ENCODE measurements at regions not wholly inside any gene's neighbourhood (a gene's known extent, or its start where the extent isn't known, plus 50 kb on each side); places are given as distances from the start of the nearest gene placed in this dataset.

DNA sequence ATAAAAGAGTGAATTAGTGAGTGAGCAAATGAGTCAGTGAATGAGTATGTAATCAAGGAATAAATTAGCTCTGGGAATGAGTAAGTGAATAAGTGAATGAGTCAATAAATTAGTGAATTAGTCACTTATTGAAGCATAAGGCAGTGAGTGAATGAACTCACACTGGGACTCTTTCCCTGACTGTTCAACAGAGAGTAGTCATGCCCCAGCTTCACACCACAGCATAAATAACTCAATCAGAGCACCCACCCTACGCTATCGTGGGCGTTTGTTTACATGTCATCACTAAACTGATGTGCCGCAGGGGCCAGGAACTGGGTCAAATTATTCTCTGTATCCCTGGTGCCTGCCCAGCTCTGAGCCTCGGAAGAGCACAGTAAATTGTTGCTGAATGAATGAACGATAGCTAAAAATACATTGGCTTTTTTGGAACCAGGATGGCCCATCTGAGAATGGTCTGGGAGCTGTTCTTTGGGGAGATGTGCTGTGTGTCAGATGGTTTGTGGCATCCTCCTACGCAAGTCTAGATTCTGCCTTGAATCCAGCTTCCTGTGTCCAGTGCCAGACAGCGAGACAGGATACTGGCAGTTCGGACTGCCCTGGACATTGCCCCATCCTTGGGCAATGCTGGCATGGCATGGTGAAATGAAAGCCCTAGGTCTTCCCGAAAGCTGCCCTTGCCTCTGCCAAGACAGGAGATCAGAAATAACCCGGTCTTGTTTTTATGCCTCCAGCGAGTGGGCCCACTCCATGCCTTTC lies 98.0 kb upstream of the RTL1 start:
- H3K4me3 ChIP-seq (ENCODE audit: low read depth, low read length) = no peak overlapping the region

DNA sequence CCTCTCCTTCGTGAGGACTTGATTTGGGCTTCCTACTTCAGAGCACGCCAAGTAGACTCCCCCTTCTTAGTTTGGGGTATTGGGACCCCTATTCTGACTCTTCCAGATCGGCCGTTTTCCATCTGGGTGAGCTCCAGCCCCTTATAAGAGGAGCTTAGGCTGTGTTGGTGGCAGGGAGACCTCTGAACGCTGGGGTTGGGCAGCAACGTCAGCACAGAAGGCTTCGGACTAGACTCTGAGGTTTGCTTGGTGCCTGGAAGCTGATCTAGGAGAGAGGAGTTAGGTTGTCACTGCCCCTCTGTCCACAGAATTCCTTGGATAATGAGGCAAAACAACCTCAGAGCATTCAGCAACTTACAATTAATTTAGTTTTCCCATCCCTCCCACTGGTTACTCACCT lies 99.2 kb upstream of the RTL1 start:
- no peak overlapping the region for H3K4me3 ChIP-seq (ENCODE audit: low read depth, low read length)

- no peak overlapping the region for H3K4me3 ChIP-seq (ENCODE audit: low read depth, low read length)
Measured at GRCh38 chr14:101004176-101004575, 100.7 kb upstream of the RTL1 start.

- H3K4me3 ChIP-seq (ENCODE audit: low read depth, low read length) = no peak overlapping the region
Measured at GRCh38 chr14:101004954-101005353, 101.4 kb upstream of the RTL1 start.

GRCh38 chr14:101005447-101005846 lies 101.9 kb upstream of the RTL1 start:
- H3K4me3 ChIP-seq (ENCODE audit: low read depth, low read length) = no peak overlapping the region

DNA sequence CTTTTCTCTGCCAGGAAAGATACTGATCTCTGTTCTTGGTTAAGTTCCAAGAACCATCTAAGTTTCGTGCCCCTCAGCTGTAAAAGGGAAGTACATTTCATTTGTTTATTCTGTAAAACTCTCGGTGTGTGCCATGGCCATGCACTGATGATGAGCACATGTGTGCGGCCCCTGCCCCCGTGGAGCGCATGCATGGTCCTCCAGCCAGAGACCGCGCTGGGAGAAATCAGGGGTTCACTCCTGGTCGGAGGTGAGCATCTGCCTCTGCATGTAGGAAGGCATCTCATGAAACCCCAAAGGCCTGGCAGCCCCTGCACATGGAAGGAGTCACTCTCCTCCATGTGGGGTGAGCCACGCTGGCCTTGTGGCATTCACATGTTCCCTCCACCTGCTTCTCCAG lies 102.5 kb upstream of the RTL1 start:
- H3K4me3 ChIP-seq (ENCODE audit: low read depth, low read length) = no peak overlapping the region

- H3K4me3 ChIP-seq (ENCODE audit: low read depth, low read length) = no peak overlapping the region
Measured at GRCh38 chr14:101007004-101007614, 103.6 kb upstream of the RTL1 start.

DNA sequence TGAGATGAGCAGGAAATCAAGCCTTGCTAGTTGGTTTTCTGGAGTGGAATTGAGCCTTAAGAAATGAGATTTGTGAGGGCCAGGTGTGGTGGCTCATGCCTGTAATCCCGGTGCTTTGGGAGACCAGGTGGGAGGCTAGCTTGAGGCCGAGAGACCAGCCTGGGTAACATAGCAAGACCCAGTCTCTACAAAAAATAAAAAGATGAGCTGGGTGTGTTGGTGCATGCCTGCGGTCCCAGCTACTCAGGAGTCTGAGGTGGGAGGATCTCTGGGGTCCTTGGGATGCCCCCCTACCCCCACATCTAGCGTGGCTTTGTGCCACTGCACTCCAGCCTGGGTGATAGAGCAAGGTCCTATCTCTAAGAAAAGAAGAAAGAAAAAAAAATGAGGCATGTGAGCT lies 104.2 kb upstream of the RTL1 start:
- H3K4me3 ChIP-seq (ENCODE audit: low read depth, low read length) = no peak overlapping the region

GRCh38 chr14:101008196-101008595 lies 104.7 kb upstream of the RTL1 start:
- no peak overlapping the region for H3K4me3 ChIP-seq (ENCODE audit: low read depth, low read length)

- no peak overlapping the region for H3K4me3 ChIP-seq (ENCODE audit: low read depth, low read length)
Measured at GRCh38 chr14:101008631-101009336, 105.3 kb upstream of the RTL1 start.

- H3K4me3 ChIP-seq (ENCODE audit: low read depth, low read length) = no peak overlapping the region
Measured at GRCh38 chr14:101009531-101009930, 106.0 kb upstream of the RTL1 start.

- no peak overlapping the region for H3K4me3 ChIP-seq (ENCODE audit: low read depth, low read length)
Measured at GRCh38 chr14:101010293-101010692, 106.8 kb upstream of the RTL1 start.

DNA sequence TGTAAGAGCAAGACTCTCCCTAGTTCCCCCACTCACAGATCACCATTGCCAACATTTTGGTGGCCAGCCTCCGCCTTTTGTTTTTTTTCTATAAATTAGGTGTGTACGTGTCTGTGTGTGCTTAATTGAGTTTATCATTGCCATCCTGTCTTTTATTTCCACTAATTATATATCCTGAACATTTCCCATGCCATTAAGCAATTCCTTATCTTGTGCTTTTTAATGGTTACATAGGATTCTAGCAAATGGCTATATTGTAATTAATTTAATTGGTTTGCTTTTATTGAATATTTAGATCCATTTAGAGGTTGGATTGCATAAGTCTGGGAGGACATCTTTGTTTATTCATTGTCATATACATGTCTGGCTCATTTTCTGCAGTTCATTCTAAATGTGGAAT lies 107.3 kb upstream of the RTL1 start:
- no peak overlapping the region for H3K4me3 ChIP-seq (ENCODE audit: low read depth, low read length)

DNA sequence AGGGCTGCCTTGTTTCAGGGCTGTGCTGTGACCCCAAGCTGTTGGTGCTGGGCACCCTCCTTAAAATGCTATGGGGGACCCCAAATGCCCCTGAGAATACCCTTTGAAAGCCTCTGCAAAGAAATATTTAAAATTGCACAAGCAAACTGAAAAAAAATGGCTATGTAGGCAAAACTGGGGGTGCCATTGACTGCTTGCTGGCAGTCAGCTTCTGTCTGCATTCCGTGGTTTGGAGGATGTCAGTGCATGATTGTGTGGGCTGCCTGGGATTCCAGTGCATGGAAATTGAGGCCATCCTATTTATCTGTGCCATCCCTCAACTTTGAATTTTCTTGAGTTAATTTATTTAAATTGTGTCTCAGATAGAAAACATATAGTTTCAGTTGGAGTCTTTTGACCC lies 113.7 kb upstream of the RTL1 start:
- H3K4me3 ChIP-seq (ENCODE audit: low read depth, low read length) = no peak overlapping the region

DNA sequence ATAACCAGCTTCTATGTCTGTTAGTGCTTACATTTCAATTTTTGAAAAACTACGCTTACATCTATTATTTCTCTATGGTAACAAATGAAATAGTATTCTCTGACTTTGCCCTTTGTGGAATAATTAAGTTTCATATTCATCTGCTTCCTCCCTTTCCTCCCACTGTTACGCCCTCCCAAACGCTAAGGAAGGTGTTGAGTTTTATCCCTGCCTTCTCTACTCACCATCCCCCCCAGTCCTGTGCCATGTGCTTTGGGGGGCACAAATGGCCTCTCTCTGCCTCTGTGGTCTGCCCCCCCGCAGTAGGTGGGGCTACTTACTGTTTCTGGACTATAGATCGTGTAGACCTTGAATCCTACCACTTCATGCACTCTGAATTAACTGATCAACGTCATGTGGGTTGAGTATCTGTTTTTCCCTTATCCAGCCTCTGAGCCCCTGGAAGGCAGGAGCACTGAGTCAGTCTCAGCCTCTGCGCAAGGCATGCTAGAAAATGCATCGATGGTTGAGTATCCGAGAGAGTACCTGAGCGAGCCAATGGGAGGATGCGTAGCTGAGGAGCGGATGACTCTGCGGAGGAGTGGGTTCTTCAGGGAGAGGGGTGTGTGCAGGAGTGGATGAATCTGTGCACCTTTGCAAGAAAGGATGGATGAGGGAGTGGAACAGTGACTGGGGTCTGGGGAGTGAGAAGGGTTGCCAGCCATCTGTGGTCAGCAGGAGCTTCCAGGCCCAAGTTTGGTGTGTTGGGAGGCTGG lies 114.5 kb upstream of the RTL1 start:
- no peak overlapping the region for H3K4me3 ChIP-seq (ENCODE audit: low read depth, low read length)

DNA sequence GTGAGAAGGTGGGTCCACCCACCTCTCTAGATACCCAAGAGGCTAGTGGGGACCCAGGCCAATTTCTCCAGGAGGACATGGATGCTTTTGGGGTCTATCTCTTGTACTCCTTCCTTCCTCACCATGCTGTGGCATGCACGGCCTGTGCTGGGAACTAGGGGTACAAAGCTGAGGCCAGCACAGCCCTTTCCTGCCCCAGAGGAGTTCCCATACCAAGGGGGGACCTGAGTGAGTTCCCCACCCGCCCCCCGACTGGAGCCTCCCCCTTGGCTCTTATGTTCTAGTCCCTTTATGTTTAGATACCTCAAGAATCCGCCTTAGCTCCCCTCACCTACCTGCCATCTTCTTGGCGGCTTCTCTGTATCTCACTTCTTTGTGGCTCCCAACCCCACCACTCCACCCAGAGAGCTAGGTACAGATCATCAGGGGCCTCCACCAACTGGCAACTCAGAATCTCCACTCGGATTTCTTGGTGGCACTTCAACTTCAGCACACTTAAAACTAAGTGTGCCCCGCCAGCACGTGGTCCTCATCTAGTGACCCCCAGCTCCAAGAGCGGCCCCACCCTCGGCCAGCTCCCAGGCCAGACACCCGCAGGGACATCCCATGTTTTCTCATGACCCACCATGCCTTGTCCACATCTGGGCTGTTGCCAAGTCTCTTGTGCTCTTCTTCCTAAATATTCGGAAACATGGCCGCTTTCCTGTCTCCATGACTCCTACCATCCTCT lies 115.2 kb upstream of the RTL1 start:
- H3K4me3 ChIP-seq (ENCODE audit: low read depth, low read length) = no peak overlapping the region

DNA sequence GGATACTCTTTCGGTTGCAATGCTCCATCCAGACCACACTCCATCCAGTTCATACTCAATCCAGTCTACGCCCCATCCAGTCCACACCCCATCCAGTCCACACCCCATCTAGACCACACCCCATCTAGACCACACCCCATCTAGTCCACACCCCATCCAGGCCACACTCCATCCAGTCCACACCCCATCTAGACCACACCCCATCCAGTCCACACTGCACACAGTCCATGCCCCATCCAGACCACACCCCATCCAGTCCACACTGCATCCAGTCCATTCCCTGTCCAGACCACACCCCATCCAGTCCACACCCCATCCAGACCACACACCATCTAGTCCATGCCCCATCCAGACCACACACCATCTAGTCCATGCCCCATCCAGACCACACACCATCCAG lies 116.0 kb upstream of the RTL1 start:
- no peak overlapping the region for H3K4me3 ChIP-seq (ENCODE audit: low read depth, low read length)

GRCh38 chr14:101019990-101020710 lies 116.6 kb upstream of the RTL1 start:
- no peak overlapping the region for H3K4me3 ChIP-seq (ENCODE audit: low read depth, low read length)

DNA sequence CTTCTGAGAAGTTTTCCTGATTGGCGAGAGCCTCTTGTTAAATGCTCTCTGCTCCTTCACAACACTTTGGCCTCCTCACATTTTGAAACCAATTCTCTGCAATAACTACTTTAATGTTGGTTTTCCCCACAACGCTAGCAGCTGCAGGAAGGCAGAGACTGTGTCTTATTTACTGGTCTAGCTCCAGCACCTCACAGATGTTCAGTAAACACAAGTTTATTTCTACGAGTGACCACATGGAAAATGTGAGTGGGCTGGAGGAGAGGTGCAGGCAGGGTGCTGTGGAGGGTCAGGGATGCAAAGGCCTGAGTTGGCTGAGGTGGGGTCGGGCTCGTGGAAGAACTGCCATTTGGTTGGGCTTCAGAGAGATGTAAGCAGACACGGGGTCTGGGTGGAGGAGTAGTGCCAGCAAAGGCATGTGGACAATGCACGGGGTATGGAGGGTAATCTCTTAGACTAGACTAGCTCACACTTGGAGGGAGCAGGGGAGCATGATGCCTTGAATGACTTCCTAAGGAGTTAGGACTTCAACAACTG lies 117.4 kb upstream of the RTL1 start:
- no peak overlapping the region for H3K4me3 ChIP-seq (ENCODE audit: low read depth, low read length)

DNA sequence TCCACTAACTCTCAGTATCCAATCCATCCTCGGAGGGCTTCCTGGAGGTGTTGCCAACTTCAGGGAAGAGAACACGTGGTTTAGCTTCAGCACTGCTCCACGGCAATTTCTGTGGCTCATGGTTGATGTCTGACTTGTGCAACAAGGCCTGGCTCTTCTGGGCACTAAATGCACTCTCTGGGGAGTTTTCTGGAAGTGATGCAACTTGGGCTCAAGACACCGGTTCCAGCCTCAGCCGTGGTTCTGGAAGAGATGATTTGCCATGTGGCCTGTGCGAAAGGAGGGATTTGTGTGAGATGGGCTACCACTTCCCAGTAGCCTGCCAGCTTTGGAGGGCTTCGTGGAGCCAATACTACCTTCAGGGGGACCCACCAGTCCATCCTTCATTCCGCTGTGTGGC lies 118.6 kb upstream of the RTL1 start:
- no peak overlapping the region for H3K4me3 ChIP-seq (ENCODE audit: low read depth, low read length)
